ENCODE measurements at regions not wholly inside any gene's neighbourhood (a gene's known extent, or its start where the extent isn't known, plus 50 kb on each side); places are given as distances from the start of the nearest gene placed in this dataset.

GRCh38 chr13:77815330-77815729 is 103.3 kb downstream of the EDNRB start:
- DNase-seq (ENCODE audit: low spot score) (no peak), FAIRE-seq (no peak), ATAC-seq (no peak)
- TF ChIP-seq MAFG (CRISPR knock-in tag; IDR thresholded peaks at IDR 0.05): no peak
- no peak for TF ChIP-seq CREM (IDR thresholded peaks at IDR 0.05)
- no peak for TF ChIP-seq CREM (CRISPR knock-in tag; IDR thresholded peaks at IDR 0.05)
- TF ChIP-seq ZNF33B (CRISPR knock-in tag; IDR thresholded peaks at IDR 0.05): no peak
- H3K27me3 ChIP-seq (ENCODE audit: control insufficient read depth in 1 of 2, insufficient read depth in 2 of 2, low read length in 2 of 2): no peaks in the 10 kb centered on the region; a peak in 1 of 5 replicates
- intact Hi-C loops (cut with micrococcal nuclease; ENCODE audit: unreplicated experiment) (no loop called here), in situ Hi-C loops (cut with HindIII; ENCODE audit: extremely low pct_ligation_motif_present, low pct_unique_long_range_greater_than_20kb) (no loop called here)
- CTCF ChIA-PET (ENCODE audit: low intra/inter-chr PET ratio, low total read pairs): no interaction called here
- H3K4me3 ChIP-seq (replicated peaks in 1 of 3; ENCODE audit: insufficient read depth in 1 of 3, low read depth in 2 of 3, low read length in 3 of 3): no peak overlapping the region
- no peak overlapping the region for H3K9ac ChIP-seq (ENCODE audit: insufficient read depth, low read depth, low read length)
- H3K79me2 ChIP-seq (ENCODE audit: insufficient read depth, low read length): no peaks in the 10 kb centered on the region
- 7% methylated on average over 5 of the region's 5 CpGs for WGBS (ENCODE audit: low lambda C conversion rate)
- BruUV-seq (replicated peaks): no TSS peak
- POLR2A ChIA-PET: no interaction called here
- no peaks in the 10 kb centered on the region for H3K9me3 ChIP-seq (ENCODE audit: low read length)
- H4K20me1 ChIP-seq (ENCODE audit: insufficient read depth, low read length): no peaks in the 10 kb centered on the region
- no peak overlapping the region for H3K27ac ChIP-seq (ENCODE audit: extremely low read length, insufficient read depth, low read length)
- no peak overlapping the region for H2AFZ ChIP-seq (ENCODE audit: low read length)
- no peak overlapping the region for H3K4me2 ChIP-seq (ENCODE audit: low read depth, low read length)
- H3K4me1 ChIP-seq (ENCODE audit: insufficient read depth, low read length): no peaks in the 10 kb centered on the region
- H3K36me3 ChIP-seq (replicated peaks in 1 of 2; ENCODE audit: control insufficient read depth in 1 of 2, insufficient read depth in 2 of 2, low read length in 2 of 2): no peaks in the 10 kb centered on the region
